ENCODE measurements at regions not wholly inside any gene's neighbourhood (a gene's known extent, or its start where the extent isn't known, plus 50 kb on each side); places are given as distances from the start of the nearest gene placed in this dataset.

GRCh38 chr4:170772429-170772828, 682.7 kb upstream of the AADAT start:
- H3K27ac ChIP-seq (ENCODE audit: low read depth in 1 of 2, low read length in 1 of 2): no peak overlapping the region
- no peak overlapping the region for H3K4me3 ChIP-seq
- no peaks in the 10 kb centered on the region for H3K27me3 ChIP-seq (ENCODE audit: control insufficient read depth in 3 of 3, insufficient read depth in 3 of 3, low read length in 2 of 3)
- ATAC-seq (ENCODE audit: insufficient read depth, low FRiP score): no peak
- WGBS, 2 donors: 67 to 83% methylated on average over 1 of the region's 1 CpG
- no peaks in the 10 kb centered on the region for H3K4me1 ChIP-seq (ENCODE audit: control insufficient read depth in 5 of 5, insufficient read depth in 5 of 5, low read length in 5 of 5)
- H3K36me3 ChIP-seq (ENCODE audit: control insufficient read depth in 4 of 4, insufficient read depth in 4 of 4, low read length in 4 of 4): no peaks in the 10 kb centered on the region
- no peak for TF ChIP-seq CTCF (IDR thresholded peaks at IDR 0.05; ENCODE audit: control extremely low read depth, extremely low read depth)
- H3K9ac ChIP-seq (ENCODE audit: insufficient read depth in 1 of 2, low read length in 2 of 2): no peak overlapping the region
- no peak for DNase-seq
- peaks cover 0 to 4% (median 1%) of the 10 kb centered on the region in 4 donors for H3K9me3 ChIP-seq (ENCODE audit: control insufficient read depth in 4 of 4, insufficient read depth in 3 of 4, low read length in 3 of 4)

GRCh38 chr4:170770664-170771063, 680.9 kb upstream of the AADAT start:
- no peak for DNase-seq
- Histone ChIP-seq H3K36me3 (ENCODE audit: control insufficient read depth in 4 of 4, insufficient read depth in 4 of 4, low read length in 4 of 4) (no peaks in the 10 kb centered on the region), H3K4me3 (no peak overlapping the region), H3K4me1 (ENCODE audit: control insufficient read depth in 5 of 5, insufficient read depth in 5 of 5, low read length in 5 of 5) (no peaks in the 10 kb centered on the region), H3K9me3 (ENCODE audit: control insufficient read depth in 4 of 4, insufficient read depth in 3 of 4, low read length in 3 of 4) (peaks cover 0 to 3% (median 0%) of the 10 kb centered on the region in 4 donors), H3K9ac (ENCODE audit: insufficient read depth in 1 of 2, low read length in 2 of 2) (no peak overlapping the region), H3K27me3 (ENCODE audit: control insufficient read depth in 3 of 3, insufficient read depth in 3 of 3, low read length in 2 of 3) (no peaks in the 10 kb centered on the region), H3K27ac (ENCODE audit: low read depth in 1 of 2, low read length in 1 of 2) (no peak overlapping the region)
- ATAC-seq (ENCODE audit: insufficient read depth, low FRiP score): no peak
- no peak for TF ChIP-seq CTCF (IDR thresholded peaks at IDR 0.05; ENCODE audit: control extremely low read depth, extremely low read depth)
- WGBS, 2 donors: 66 to 72% methylated on average over 2 of the region's 2 CpGs

- WGBS, 2 donors: 72 to 80% methylated on average over 1 of the region's 1 CpG
- no peaks in the 10 kb centered on the region for H3K27me3 ChIP-seq (ENCODE audit: control insufficient read depth in 3 of 3, insufficient read depth in 3 of 3, low read length in 2 of 3)
- TF ChIP-seq CTCF (IDR thresholded peaks at IDR 0.05; ENCODE audit: control extremely low read depth, extremely low read depth): no peak
- no peak overlapping the region for H3K9ac ChIP-seq (ENCODE audit: insufficient read depth in 1 of 2, low read length in 2 of 2)
- H3K36me3 ChIP-seq (ENCODE audit: control insufficient read depth in 4 of 4, insufficient read depth in 4 of 4, low read length in 4 of 4): no peaks in the 10 kb centered on the region
- no peak overlapping the region for H3K4me3 ChIP-seq
- DNase-seq (no peak), ATAC-seq (ENCODE audit: insufficient read depth, low FRiP score) (no peak)
- H3K9me3 ChIP-seq (ENCODE audit: control insufficient read depth in 4 of 4, insufficient read depth in 3 of 4, low read length in 3 of 4): peaks cover 0 to 2% (median 0%) of the 10 kb centered on the region in 4 donors
- H3K27ac ChIP-seq (ENCODE audit: low read depth in 1 of 2, low read length in 1 of 2): no peak overlapping the region
- no peaks in the 10 kb centered on the region for H3K4me1 ChIP-seq (ENCODE audit: control insufficient read depth in 5 of 5, insufficient read depth in 5 of 5, low read length in 5 of 5)
Observed at GRCh38 chr4:170769862-170770261, 680.1 kb upstream of the AADAT start.

- Histone ChIP-seq H3K27me3 (ENCODE audit: control insufficient read depth in 3 of 3, insufficient read depth in 3 of 3, low read length in 2 of 3) (no peaks in the 10 kb centered on the region), H3K27ac (ENCODE audit: low read depth in 1 of 2, low read length in 1 of 2) (no peak overlapping the region), H3K9me3 (ENCODE audit: control insufficient read depth in 4 of 4, insufficient read depth in 3 of 4, low read length in 3 of 4) (peaks cover 0 to 3% (median 0%) of the 10 kb centered on the region in 4 donors), H3K4me3 (no peak overlapping the region), H3K9ac (ENCODE audit: insufficient read depth in 1 of 2, low read length in 2 of 2) (no peak overlapping the region), H3K36me3 (ENCODE audit: control insufficient read depth in 4 of 4, insufficient read depth in 4 of 4, low read length in 4 of 4) (no peaks in the 10 kb centered on the region), H3K4me1 (ENCODE audit: control insufficient read depth in 5 of 5, insufficient read depth in 5 of 5, low read length in 5 of 5) (no peaks in the 10 kb centered on the region)
- WGBS, 2 donors: 92 to 95% methylated on average over 4 of the region's 4 CpGs
- TF ChIP-seq CTCF (IDR thresholded peaks at IDR 0.05; ENCODE audit: control extremely low read depth, extremely low read depth): no peak
- DNase-seq (no peak), ATAC-seq (ENCODE audit: insufficient read depth, low FRiP score) (no peak)
Observed at GRCh38 chr4:170758988-170759387, 669.2 kb upstream of the AADAT start.
